GM12874 (cell line): ENCODE measurements at regions not wholly inside any gene's neighbourhood (a gene's known extent, or its start where the extent isn't known, plus 50 kb on each side); places are given as distances from the start of the nearest gene placed in this dataset.

Experiments used
- TF ChIP-seq, protein P1 (sequence below): IDR thresholded peaks from 2 replicates; pipeline ENCODE4 v1.5.1; 2011; ENCODE audit warnings: low read depth, mild to moderate bottlenecking, control low read depth, low read length, moderate library complexity; ENCODE audit not compliant: insufficient read depth

DNA sequence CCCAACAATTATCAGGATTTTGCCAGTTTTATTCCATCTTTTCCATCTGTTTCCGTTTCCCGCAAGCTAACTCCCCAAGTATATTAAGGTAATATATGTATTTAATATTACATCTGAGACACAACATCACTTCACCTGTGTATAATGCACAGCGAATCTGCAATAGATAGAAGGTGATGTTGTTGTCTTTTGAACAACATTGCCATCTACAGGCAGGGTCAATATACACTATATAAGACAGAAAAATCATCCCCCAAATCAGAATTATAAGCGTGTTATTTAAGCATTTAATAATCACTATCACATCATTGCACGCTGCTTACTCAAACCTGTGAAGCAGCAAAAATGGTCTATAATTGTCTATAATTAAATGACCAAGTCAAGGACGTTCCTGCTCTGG lies 1115.5 kb downstream of the NLGN4X start:
- TF ChIP-seq, protein P1, sequence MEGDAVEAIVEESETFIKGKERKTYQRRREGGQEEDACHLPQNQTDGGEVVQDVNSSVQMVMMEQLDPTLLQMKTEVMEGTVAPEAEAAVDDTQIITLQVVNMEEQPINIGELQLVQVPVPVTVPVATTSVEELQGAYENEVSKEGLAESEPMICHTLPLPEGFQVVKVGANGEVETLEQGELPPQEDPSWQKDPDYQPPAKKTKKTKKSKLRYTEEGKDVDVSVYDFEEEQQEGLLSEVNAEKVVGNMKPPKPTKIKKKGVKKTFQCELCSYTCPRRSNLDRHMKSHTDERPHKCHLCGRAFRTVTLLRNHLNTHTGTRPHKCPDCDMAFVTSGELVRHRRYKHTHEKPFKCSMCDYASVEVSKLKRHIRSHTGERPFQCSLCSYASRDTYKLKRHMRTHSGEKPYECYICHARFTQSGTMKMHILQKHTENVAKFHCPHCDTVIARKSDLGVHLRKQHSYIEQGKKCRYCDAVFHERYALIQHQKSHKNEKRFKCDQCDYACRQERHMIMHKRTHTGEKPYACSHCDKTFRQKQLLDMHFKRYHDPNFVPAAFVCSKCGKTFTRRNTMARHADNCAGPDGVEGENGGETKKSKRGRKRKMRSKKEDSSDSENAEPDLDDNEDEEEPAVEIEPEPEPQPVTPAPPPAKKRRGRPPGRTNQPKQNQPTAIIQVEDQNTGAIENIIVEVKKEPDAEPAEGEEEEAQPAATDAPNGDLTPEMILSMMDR: no peak

DNA sequence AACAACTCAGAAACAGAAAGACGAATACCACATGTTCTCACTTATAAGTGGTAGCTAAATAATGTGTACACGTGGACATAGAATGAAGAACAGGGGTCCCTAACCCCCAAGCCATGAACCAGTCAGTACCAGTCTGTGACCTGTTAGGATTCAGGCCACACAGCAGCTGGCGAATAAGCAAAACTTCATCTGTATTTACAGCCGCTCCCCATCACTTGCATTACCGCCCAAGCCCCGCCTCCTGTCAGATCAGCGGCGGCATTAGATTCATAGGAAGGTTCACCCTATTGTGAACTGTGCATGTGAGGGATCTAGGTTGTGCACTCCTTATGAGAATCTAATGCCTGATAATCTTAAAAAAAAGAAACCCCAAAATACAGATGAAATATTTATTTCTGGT lies 1128.7 kb downstream of the NLGN4X start:
- TF ChIP-seq, protein P1: no peak

DNA sequence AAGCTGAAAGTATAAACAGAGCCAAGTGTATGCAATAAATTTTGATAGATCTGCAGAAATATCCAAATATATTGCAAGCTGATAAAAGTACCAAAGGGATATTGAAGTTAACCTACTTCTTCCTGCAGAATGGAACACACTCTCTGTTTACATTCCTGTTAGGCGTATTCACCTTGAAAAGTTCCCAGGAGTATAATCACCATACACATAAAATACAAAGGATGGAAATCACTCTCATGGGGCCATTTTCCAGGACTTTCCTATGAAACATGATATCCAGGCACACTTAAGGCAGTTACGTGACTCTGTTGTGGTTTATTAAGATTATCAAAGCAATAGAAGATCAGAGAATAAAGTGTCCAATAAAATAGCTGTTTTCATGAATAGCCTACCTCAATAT lies 1142.3 kb downstream of the NLGN4X start:
- TF ChIP-seq, protein P1: no peak

DNA sequence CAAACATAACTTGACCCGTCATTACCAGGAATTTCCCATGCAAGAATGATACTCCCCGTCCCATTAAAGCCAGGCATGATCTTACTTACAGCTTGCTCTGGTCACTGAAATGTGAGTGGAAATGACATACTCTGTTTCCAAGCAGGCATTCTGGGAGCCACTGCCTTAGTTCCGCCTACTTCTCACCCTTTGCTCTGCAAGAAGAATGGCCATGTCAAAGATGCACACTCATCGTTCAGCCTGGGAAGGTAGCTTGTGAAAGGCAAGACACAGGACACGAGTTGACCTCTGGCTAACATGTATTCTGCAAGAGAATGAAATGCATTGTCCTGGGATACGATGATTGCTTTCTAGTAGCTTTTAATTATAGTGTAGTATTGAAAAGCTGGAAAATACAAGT lies 1144.4 kb downstream of the NLGN4X start:
- TF ChIP-seq, protein P1: no peak

- TF ChIP-seq, protein P1: no peak
Observed at GRCh38 chrX:5082705-5083104, 1146.0 kb downstream of the NLGN4X start.

GRCh38 chrX:5080791-5081190 lies 1147.9 kb downstream of the NLGN4X start:
- TF ChIP-seq, protein P1: no peak

DNA sequence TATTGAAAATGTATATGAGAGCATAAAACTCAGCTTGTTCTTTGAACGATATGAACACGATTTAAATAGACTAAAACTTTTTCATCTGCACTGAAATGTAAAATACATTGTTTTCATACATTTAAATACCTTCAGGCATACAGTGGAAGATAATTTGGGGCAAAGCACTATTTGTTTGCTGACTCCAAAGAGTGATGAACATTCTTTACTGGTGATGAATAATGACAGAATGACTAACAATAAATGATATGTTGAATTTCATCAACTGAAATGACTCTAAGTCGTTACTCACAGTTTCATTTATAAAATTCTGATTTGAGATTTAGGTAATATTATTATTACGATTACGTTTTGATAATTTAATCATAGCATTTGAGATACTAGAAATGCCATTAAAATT lies 1160.1 kb downstream of the NLGN4X start:
- TF ChIP-seq, protein P1: no peak

- TF ChIP-seq, protein P1: no peak
Observed at GRCh38 chrX:5057786-5058185, 1170.9 kb downstream of the NLGN4X start.
